ENCODE measurements at regions not wholly inside any gene's neighbourhood (a gene's known extent, or its start where the extent isn't known, plus 50 kb on each side); places are given as distances from the start of the nearest gene placed in this dataset.

- no peak for DNase-seq
Measured at GRCh38 chr4:35639929-35640328, 604.4 kb downstream of the ARAP2 start.

GRCh38 chr4:35643661-35644060 lies 600.7 kb downstream of the ARAP2 start:
- no peak for DNase-seq

GRCh38 chr4:35644591-35644990 lies 599.7 kb downstream of the ARAP2 start:
- DNase-seq = no peak

- DNase-seq = no peak
Measured at GRCh38 chr4:35649011-35649410, 595.3 kb downstream of the ARAP2 start.

- no peak for DNase-seq
Measured at GRCh38 chr4:35649778-35650177, 594.5 kb downstream of the ARAP2 start.

GRCh38 chr4:35652197-35652596 lies 592.1 kb downstream of the ARAP2 start:
- no peak for DNase-seq

- no peak for DNase-seq
Measured at GRCh38 chr4:35653451-35653850, 590.9 kb downstream of the ARAP2 start.

GRCh38 chr4:35673137-35673536 lies 571.2 kb downstream of the ARAP2 start:
- no peak for DNase-seq

GRCh38 chr4:35684755-35685154 lies 559.6 kb downstream of the ARAP2 start:
- no peak for DNase-seq

GRCh38 chr4:35689870-35690269 lies 554.4 kb downstream of the ARAP2 start:
- no peak for DNase-seq

- no peak for DNase-seq
Measured at GRCh38 chr4:35690271-35690670, 554.0 kb downstream of the ARAP2 start.

GRCh38 chr4:35695003-35695402 lies 549.3 kb downstream of the ARAP2 start:
- no peak for DNase-seq

GRCh38 chr4:35695421-35695820 lies 548.9 kb downstream of the ARAP2 start:
- DNase-seq = no peak

- DNase-seq = no peak
Measured at GRCh38 chr4:35697210-35697736, 547.0 kb downstream of the ARAP2 start.

- no peak for DNase-seq
Measured at GRCh38 chr4:35700663-35701062, 543.7 kb downstream of the ARAP2 start.

- DNase-seq = no peak
Measured at GRCh38 chr4:35709080-35709479, 535.2 kb downstream of the ARAP2 start.

- no peak for DNase-seq
Measured at GRCh38 chr4:35710343-35710742, 534.0 kb downstream of the ARAP2 start.

GRCh38 chr4:35711127-35711526 lies 533.2 kb downstream of the ARAP2 start:
- DNase-seq = no peak

- DNase-seq = no peak
Measured at GRCh38 chr4:35723973-35724372, 520.3 kb downstream of the ARAP2 start.

GRCh38 chr4:35725131-35725530 lies 519.2 kb downstream of the ARAP2 start:
- no peak for DNase-seq

GRCh38 chr4:35730414-35730813 lies 513.9 kb downstream of the ARAP2 start:
- no peak for DNase-seq

- no peak for DNase-seq
Measured at GRCh38 chr4:35734381-35735098, 509.8 kb downstream of the ARAP2 start.

- DNase-seq = no peak
Measured at GRCh38 chr4:35739308-35739707, 505.0 kb downstream of the ARAP2 start.

GRCh38 chr4:35754047-35754446 lies 490.3 kb downstream of the ARAP2 start:
- DNase-seq = no peak

- DNase-seq = no peak
Measured at GRCh38 chr4:35757836-35758235, 486.5 kb downstream of the ARAP2 start.

Measured in activated CD4-positive, alpha-beta T cell treated with anti-CD3 and anti-CD28 coated beads, Interleukin-10, Interleukin-2, amounts not matched to agents 100 ng/mL and 50 ng/mL, durations not matched to agents 16 hours and 8 hours (primary cell).